Mesothelial cell of epicardium (in vitro differentiated cells): ENCODE measurements at regions not wholly inside any gene's neighbourhood (a gene's known extent, or its start where the extent isn't known, plus 50 kb on each side); places are given as distances from the start of the nearest gene placed in this dataset.
A peak's percentile ranks its signal among the peaks of the same experiment; 100 is the strongest.

Experiments used
- DNase-seq, 2 experiments: peaks; one replicate each; pipeline ENCODE4 v3.0.0; 2021; ENCODE audit warnings: low spot score in 2 of 2; ENCODE audit not compliant: unreplicated experiment in 2 of 2
- H3K27ac Mint-ChIP-seq: 2 replicates; pipeline ENCODE4 v1.8.0; 2021; ENCODE audit warnings: mixed read lengths
- H3K27me3 Mint-ChIP-seq: 2 replicates; pipeline ENCODE4 v1.8.0; 2021; ENCODE audit warnings: low read depth, mixed read lengths
- H3K36me3 Mint-ChIP-seq: 2 replicates; pipeline ENCODE4 v1.8.0; 2021; ENCODE audit warnings: mixed read lengths
- H3K4me1 Mint-ChIP-seq: 2 replicates; pipeline ENCODE4 v1.8.0; 2021; ENCODE audit warnings: mixed read lengths
- H3K4me3 Mint-ChIP-seq: 2 replicates; pipeline ENCODE4 v1.8.0; 2021; ENCODE audit warnings: mild to moderate bottlenecking, moderate library complexity, mixed read lengths
- H3K9me3 Mint-ChIP-seq: 2 replicates; pipeline ENCODE4 v1.8.0; 2021; ENCODE audit warnings: mixed read lengths
- CTCF ChIP-seq: fragments of 200-600 bp; sonication (generic); IDR thresholded peaks from one replicate; pipeline ENCODE4 v1.5.0; 2021; ENCODE audit warnings: antibody characterized with exemption; ENCODE audit not compliant: unreplicated experiment

DNA sequence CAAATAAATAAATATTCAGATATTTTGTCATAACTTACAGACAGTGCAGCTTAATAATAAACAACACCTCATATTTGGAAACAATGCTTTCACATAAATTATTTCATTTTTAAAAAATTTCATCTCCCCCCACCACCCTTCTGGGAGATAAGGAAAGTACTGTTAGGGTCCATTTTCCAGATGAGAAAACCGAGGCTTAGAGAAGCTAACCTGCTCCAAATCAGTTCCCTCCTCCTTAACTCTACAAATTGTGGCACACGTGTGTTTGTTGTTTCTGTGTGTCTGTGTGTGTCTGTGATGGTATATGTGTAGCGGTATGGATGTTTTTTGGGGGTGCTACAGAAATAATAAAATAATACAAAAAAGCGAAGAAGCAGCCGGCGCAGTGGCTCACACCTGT lies 54.2 kb upstream of the NAA20 start:
- Mint-ChIP-seq H3K27ac (no peak overlapping the region), H3K4me1 (peaks cover 11% of the 10 kb centered on the region), H3K27me3 (no peaks in the 10 kb centered on the region), H3K4me3 (no peak overlapping the region), H3K36me3 (peaks cover 42% of the 10 kb centered on the region), H3K9me3 (no peaks in the 10 kb centered on the region)
- no peak for DNase-seq
- TF ChIP-seq CTCF, result no peak

GRCh38 chr20:19964289-19965265 lies 52.6 kb upstream of the NAA20 start:
- DNase-seq, result no peak
- Mint-ChIP-seq H3K4me1 (peaks cover 24% of the 10 kb centered on the region), H3K4me3 (no peak overlapping the region), H3K27me3 (no peaks in the 10 kb centered on the region), H3K27ac (peak overlapping the region; percentile 56), H3K36me3 (peaks cover 37% of the 10 kb centered on the region), H3K9me3 (no peaks in the 10 kb centered on the region)
- no peak for TF ChIP-seq CTCF

- peaks cover 44% of the 10 kb centered on the region for H3K36me3 Mint-ChIP-seq
- no peak for DNase-seq
- H3K4me1 Mint-ChIP-seq, result peaks cover 23% of the 10 kb centered on the region
- TF ChIP-seq CTCF, result no peak
- H3K27me3 Mint-ChIP-seq, result no peaks in the 10 kb centered on the region
- H3K27ac Mint-ChIP-seq, result no peak overlapping the region
- H3K9me3 Mint-ChIP-seq, result no peaks in the 10 kb centered on the region
- H3K4me3 Mint-ChIP-seq, result no peak overlapping the region
Measured at GRCh38 chr20:19966840-19967239, 50.3 kb upstream of the NAA20 start.
